Endodermal cell (in vitro differentiated cells): ENCODE measurements at regions not wholly inside any gene's neighbourhood (a gene's known extent, or its start where the extent isn't known, plus 50 kb on each side); places are given as distances from the start of the nearest gene placed in this dataset.

Experiments used
- DNase-seq: peaks from one replicate; pipeline ENCODE4 v3.0.0-alpha.2; 2017
- H3K27ac ChIP-seq: 2 replicates; pipeline ENCODE4 v1.5.1; 2013; ENCODE audit warnings: mild to moderate bottlenecking, low read depth, low read length, moderate library complexity
- H3K27me3 ChIP-seq: 2 replicates; pipeline ENCODE4 v1.6.1; 2013; ENCODE audit warnings: mild to moderate bottlenecking, low read length, moderate library complexity; ENCODE audit not compliant: insufficient read depth, control insufficient read depth, poor library complexity, severe bottlenecking
- H3K36me3 ChIP-seq: 2 replicates; pipeline ENCODE4 v1.7.0; 2013; ENCODE audit warnings: mild to moderate bottlenecking, low read length, moderate library complexity; ENCODE audit not compliant: control insufficient read depth, insufficient read depth
- H3K4me1 ChIP-seq: one replicate; pipeline ENCODE4 v1.7.0; 2013; ENCODE audit warnings: low read length; ENCODE audit not compliant: control insufficient read depth, insufficient read depth
- H3K4me3 ChIP-seq: 2 replicates; pipeline ENCODE4 v1.5.1; 2013; ENCODE audit warnings: mild to moderate bottlenecking, low read length, moderate library complexity
- H3K9ac ChIP-seq: 2 replicates; pipeline ENCODE4 v1.6.1; 2013; ENCODE audit warnings: mild to moderate bottlenecking, low read length, moderate library complexity; ENCODE audit not compliant: poor library complexity, severe bottlenecking; ENCODE audit errors: extremely low read depth
- H3K9me3 ChIP-seq: 2 replicates; pipeline ENCODE4 v1.6.1; 2013; ENCODE audit warnings: mild to moderate bottlenecking, low read length, moderate library complexity; ENCODE audit not compliant: control insufficient read depth
- H3K27ac Mint-ChIP-seq: 2 replicates; pipeline ENCODE4 v1.8.0; 2020; ENCODE audit warnings: mixed read lengths
- H3K27me3 Mint-ChIP-seq: 2 replicates; pipeline ENCODE4 v1.8.0; 2021; ENCODE audit warnings: mild to moderate bottlenecking, mixed read lengths; ENCODE audit not compliant: insufficient read depth
- H3K36me3 Mint-ChIP-seq: 2 replicates; pipeline ENCODE4 v1.8.0; 2020; ENCODE audit warnings: low read depth, mixed read lengths
- H3K4me1 Mint-ChIP-seq: 2 replicates; pipeline ENCODE4 v1.8.0; 2020; ENCODE audit warnings: mixed read lengths
- H3K4me3 Mint-ChIP-seq: 2 replicates; pipeline ENCODE4 v1.8.0; 2020; ENCODE audit warnings: mild to moderate bottlenecking, moderate library complexity, mixed read lengths
- H3K9me3 Mint-ChIP-seq: 2 replicates; pipeline ENCODE4 v1.8.0; 2020; ENCODE audit warnings: mild to moderate bottlenecking, mixed read lengths
- CTCF ChIP-seq: fragments of 200-600 bp; sonication (generic); conservative IDR thresholded peaks from 2 replicates; pipeline ENCODE4 v1.5.0; 2021; ENCODE audit warnings: antibody characterized with exemption, mild to moderate bottlenecking
- WGBS, 2 experiments: methylation state at CpG; one replicate each; pipeline versions ENCODE4 v1.1.5 to v1.1.7; 2013; ENCODE audit warnings: missing lambda C conversion rate in 2 of 2, mixed read lengths in 1 of 2; ENCODE audit not compliant: insufficient coverage in 1 of 2, insufficient read length in 1 of 2; 5-methylcytosine and 5-hydroxymethylcytosine counted together

GRCh38 chr15:96035635-96036034 lies 294.9 kb upstream of the NR2F2 start:
- Mint-ChIP-seq H3K27ac (no peak overlapping the region), H3K9me3 (no peaks in the 10 kb centered on the region), H3K27me3 (peaks cover 41% of the 10 kb centered on the region), H3K4me1 (peaks cover 12% of the 10 kb centered on the region), H3K4me3 (no peak overlapping the region), H3K36me3 (no peaks in the 10 kb centered on the region)
- no peak overlapping the region for H3K4me3 ChIP-seq
- H3K36me3 ChIP-seq = no peaks in the 10 kb centered on the region
- no peaks in the 10 kb centered on the region for H3K9me3 ChIP-seq
- no peak overlapping the region for H3K9ac ChIP-seq
- H3K27ac ChIP-seq = no peak overlapping the region
- DNase-seq = no peak
- WGBS, 2 experiments = 68 to 93% methylated on average over 2 to 5 of the region's 5 CpGs
- H3K27me3 ChIP-seq = no peaks in the 10 kb centered on the region
- H3K4me1 ChIP-seq = peaks cover 4% of the 10 kb centered on the region
- TF ChIP-seq CTCF = no peak

- no peaks in the 10 kb centered on the region for H3K27me3 ChIP-seq
- Mint-ChIP-seq H3K4me1 (peaks cover 10% of the 10 kb centered on the region), H3K27me3 (peaks cover 33% of the 10 kb centered on the region), H3K36me3 (no peaks in the 10 kb centered on the region), H3K27ac (no peak overlapping the region), H3K4me3 (no peak overlapping the region), H3K9me3 (no peaks in the 10 kb centered on the region)
- no peak for TF ChIP-seq CTCF
- peaks cover 4% of the 10 kb centered on the region for H3K4me1 ChIP-seq
- H3K4me3 ChIP-seq = no peak overlapping the region
- no peak overlapping the region for H3K27ac ChIP-seq
- WGBS, 2 experiments = 77 to 96% methylated on average over 3 to 4 of the region's 4 CpGs
- no peak overlapping the region for H3K9ac ChIP-seq
- no peaks in the 10 kb centered on the region for H3K36me3 ChIP-seq
- DNase-seq = no peak
- H3K9me3 ChIP-seq = no peaks in the 10 kb centered on the region
Observed at GRCh38 chr15:96037584-96037983, 292.9 kb upstream of the NR2F2 start.

GRCh38 chr15:96038131-96038530 lies 292.4 kb upstream of the NR2F2 start:
- Mint-ChIP-seq H3K27ac (no peak overlapping the region), H3K27me3 (peaks cover 38% of the 10 kb centered on the region), H3K4me3 (no peak overlapping the region), H3K4me1 (peaks cover 10% of the 10 kb centered on the region), H3K36me3 (no peaks in the 10 kb centered on the region), H3K9me3 (no peaks in the 10 kb centered on the region)
- Histone ChIP-seq H3K4me3 (no peak overlapping the region), H3K36me3 (no peaks in the 10 kb centered on the region), H3K27ac (no peak overlapping the region), H3K27me3 (no peaks in the 10 kb centered on the region), H3K4me1 (peaks cover 4% of the 10 kb centered on the region), H3K9me3 (no peaks in the 10 kb centered on the region), H3K9ac (no peak overlapping the region)
- no peak for DNase-seq
- WGBS, 2 experiments = 90% methylated on average over 1 of the region's 1 CpG; no CpG with 5 or more reads in 1 of the 2 experiments
- TF ChIP-seq CTCF = no peak
